ENCODE measurements at regions not wholly inside any gene's neighbourhood (a gene's known extent, or its start where the extent isn't known, plus 50 kb on each side); places are given as distances from the start of the nearest gene placed in this dataset.

DNA sequence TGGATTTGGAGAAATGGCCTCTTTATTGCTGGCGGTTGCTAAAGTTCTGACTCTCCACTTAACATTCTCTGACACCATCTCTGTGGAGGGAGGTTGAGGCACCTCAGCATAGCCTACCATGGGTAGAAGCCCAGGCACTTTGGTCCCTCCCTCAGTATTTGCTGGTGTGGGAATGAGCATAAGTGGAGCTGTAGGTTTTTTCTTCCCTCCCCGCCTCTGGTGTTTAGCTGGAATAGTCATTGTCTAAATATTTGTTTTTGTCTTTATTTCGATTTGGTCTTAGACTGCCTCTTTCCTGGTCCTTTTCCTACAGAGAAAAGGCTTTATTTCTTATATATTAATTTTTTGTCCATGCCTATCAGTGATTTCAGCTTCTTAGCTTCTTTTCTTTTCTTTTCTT lies 203.4 kb upstream of the AGR3 start:
- no peak overlapping the region for H3K4me3 ChIP-seq

GRCh38 chr7:17086403-17086802 lies 204.6 kb upstream of the AGR3 start:
- Histone ChIP-seq H3K9me3 (no peaks in the 10 kb centered on the region), H3K4me3 (no peak overlapping the region), H3K27me3 (peaks cover under 1% of the 10 kb centered on the region), H3K36me3 (no peaks in the 10 kb centered on the region), H3K27ac (no peak overlapping the region), H3K4me1 (ENCODE audit: insufficient read depth) (no peaks in the 10 kb centered on the region)
- intact Hi-C loops (cut with DNase I): no loop called here
- WGBS, 3 donors: 73 to 80% (median 78%) methylated on average over 5 of the region's 5 CpGs
- DNase-seq: no peak
- no peak for TF ChIP-seq EP300 (IDR thresholded peaks at IDR 0.05)
- no peak for TF ChIP-seq POLR2A (IDR thresholded peaks at IDR 0.05)
- TF ChIP-seq, protein P1, sequence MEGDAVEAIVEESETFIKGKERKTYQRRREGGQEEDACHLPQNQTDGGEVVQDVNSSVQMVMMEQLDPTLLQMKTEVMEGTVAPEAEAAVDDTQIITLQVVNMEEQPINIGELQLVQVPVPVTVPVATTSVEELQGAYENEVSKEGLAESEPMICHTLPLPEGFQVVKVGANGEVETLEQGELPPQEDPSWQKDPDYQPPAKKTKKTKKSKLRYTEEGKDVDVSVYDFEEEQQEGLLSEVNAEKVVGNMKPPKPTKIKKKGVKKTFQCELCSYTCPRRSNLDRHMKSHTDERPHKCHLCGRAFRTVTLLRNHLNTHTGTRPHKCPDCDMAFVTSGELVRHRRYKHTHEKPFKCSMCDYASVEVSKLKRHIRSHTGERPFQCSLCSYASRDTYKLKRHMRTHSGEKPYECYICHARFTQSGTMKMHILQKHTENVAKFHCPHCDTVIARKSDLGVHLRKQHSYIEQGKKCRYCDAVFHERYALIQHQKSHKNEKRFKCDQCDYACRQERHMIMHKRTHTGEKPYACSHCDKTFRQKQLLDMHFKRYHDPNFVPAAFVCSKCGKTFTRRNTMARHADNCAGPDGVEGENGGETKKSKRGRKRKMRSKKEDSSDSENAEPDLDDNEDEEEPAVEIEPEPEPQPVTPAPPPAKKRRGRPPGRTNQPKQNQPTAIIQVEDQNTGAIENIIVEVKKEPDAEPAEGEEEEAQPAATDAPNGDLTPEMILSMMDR (IDR thresholded peaks at IDR 0.05): no peak

More for the DNA sequence above, 203.4 kb upstream of the AGR3 start:
- H3K36me3 ChIP-seq: no peaks in the 10 kb centered on the region
- no peak overlapping the region for H3K27ac ChIP-seq
- intact Hi-C loops (cut with DNase I): no loop called here
- WGBS, 3 donors: 92 to 96% (median 95%) methylated on average over 3 of the region's 3 CpGs
- H3K4me1 ChIP-seq (ENCODE audit: insufficient read depth): no peaks in the 10 kb centered on the region
- TF ChIP-seq POLR2A (IDR thresholded peaks at IDR 0.05) (no peak), EP300 (IDR thresholded peaks at IDR 0.05) (no peak)
- TF ChIP-seq, protein P1 (IDR thresholded peaks at IDR 0.05): no peak
- no peak for DNase-seq
- H3K27me3 ChIP-seq: peaks cover 3% of the 10 kb centered on the region
- H3K9me3 ChIP-seq: no peaks in the 10 kb centered on the region

GRCh38 chr7:17090751-17091150 lies 207.7 kb upstream of the AHR start:
- no peak for DNase-seq
- Histone ChIP-seq H3K36me3 (no peaks in the 10 kb centered on the region), H3K4me1 (ENCODE audit: insufficient read depth) (no peaks in the 10 kb centered on the region), H3K4me3 (no peak overlapping the region), H3K27ac (no peak overlapping the region), H3K9me3 (no peaks in the 10 kb centered on the region), H3K27me3 (no peaks in the 10 kb centered on the region)
- WGBS, 3 donors: 81 to 88% (median 87%) methylated on average over 2 of the region's 2 CpGs
- TF ChIP-seq POLR2A (IDR thresholded peaks at IDR 0.05) (no peak), EP300 (IDR thresholded peaks at IDR 0.05) (no peak)
- TF ChIP-seq, protein P1 (IDR thresholded peaks at IDR 0.05): no peak
- intact Hi-C loops (cut with DNase I): no loop called here

DNA sequence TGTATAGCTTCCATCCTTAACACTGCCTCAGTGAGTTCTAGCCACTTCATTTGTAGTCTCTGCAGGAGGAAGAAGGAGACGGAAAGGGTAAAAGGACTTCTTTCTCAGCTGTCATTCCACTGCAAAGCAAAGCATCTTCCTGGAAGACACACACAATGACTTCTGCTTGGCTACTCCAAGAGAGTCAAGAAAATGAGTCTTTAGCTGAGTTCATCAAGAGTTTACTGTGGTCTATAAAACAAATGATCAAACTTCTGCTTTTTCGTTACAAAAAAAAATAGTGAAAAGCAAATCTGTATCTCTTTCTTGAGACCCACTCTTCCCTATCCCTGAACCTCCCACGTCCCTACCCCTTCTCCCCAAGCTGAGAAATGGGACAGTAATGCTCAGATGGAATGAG lies 205.0 kb upstream of the AHR start:
- no peaks in the 10 kb centered on the region for H3K9me3 ChIP-seq
- no peaks in the 10 kb centered on the region for H3K36me3 ChIP-seq
- no peak overlapping the region for H3K4me3 ChIP-seq
- WGBS, 3 donors: 76 to 84% (median 80%) methylated on average over 3 of the region's 3 CpGs
- peaks cover 3% of the 10 kb centered on the region for H3K4me1 ChIP-seq (ENCODE audit: insufficient read depth)
- no peaks in the 10 kb centered on the region for H3K27me3 ChIP-seq
- TF ChIP-seq EP300 (IDR thresholded peaks at IDR 0.05) (no peak), POLR2A (IDR thresholded peaks at IDR 0.05) (no peak)
- TF ChIP-seq, protein P1 (IDR thresholded peaks at IDR 0.05): no peak
- no peak for DNase-seq
- intact Hi-C loops (cut with DNase I): no loop called here
- no peak overlapping the region for H3K27ac ChIP-seq
